HG03460 (cell line): ENCODE measurements at regions not wholly inside any gene's neighbourhood (a gene's known extent, or its start where the extent isn't known, plus 50 kb on each side); places are given as distances from the start of the nearest gene placed in this dataset.

ENCODE experiments used
- ATAC-seq: cut with Tn5 transposase; IDR thresholded peaks from one replicate; pipeline ENCODE4 v1.9.1; 2021; ENCODE audit not compliant: unreplicated experiment

DNA sequence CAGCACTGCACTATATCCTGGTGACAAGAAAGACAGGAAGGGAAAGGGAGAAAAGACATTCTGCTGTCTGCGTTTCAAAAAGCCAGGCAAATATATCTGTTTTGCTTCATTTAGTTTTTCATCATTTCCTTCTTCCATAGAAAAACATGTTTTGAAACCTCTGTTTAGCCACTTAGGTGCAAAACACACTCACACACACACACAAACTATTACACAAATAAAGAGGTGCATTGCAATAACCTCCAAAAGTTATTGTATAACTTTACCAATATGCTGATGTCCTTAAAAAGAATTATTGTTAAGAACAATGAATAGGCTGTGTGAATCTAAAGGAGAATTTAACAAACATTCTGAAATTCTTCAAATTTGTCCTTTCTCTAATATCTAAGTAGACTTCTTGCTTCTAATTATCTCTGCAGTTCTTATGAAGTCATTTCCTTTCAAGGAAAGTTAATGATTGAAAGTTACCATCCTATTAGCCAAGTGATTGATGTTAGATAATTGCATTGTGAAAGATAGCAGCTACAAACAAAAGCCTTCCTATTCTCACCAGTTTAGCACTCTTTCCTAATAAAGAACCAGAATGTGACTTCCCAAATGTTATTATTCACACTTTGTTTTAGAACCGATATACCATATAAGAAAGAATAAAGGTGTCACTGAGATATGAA is 516.7 kb downstream of the KCNJ3 start:
- no peak for ATAC-seq

DNA sequence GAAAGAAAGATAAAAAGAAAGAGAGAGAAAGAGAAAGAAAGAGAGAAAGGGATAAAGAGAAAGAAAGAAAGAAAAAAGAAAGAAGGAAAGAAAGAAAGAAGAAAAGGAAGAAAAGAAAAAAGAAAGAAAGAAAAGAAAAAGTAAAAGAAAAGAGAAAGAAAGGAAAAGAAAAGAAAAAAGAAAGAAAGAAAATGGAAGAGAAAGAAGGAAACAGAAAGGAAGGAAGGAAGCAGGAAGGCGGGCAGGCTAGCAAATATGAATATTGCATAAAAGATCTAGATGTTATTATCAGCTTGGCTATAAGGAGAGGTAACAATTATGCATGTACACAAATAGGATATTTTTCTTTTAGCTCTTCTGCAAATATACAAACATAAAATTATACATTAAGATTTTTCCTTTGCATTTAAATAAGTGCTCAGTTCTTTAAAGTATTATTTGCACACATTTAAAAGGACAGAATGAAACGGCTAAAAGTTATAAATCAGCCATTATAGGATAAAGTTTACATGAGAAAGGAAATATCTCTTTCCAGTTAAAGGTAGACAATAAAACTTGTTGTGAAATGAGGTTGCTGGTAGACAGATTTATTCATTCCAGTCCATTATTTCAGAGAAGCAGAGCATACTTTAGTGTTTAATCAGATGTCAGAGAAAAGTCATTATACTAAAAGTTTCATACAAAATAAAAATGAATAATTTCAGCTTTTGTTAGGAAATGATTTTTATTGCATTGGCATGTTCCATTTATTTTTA is 511.4 kb downstream of the KCNJ3 start:
- no peak for ATAC-seq

DNA sequence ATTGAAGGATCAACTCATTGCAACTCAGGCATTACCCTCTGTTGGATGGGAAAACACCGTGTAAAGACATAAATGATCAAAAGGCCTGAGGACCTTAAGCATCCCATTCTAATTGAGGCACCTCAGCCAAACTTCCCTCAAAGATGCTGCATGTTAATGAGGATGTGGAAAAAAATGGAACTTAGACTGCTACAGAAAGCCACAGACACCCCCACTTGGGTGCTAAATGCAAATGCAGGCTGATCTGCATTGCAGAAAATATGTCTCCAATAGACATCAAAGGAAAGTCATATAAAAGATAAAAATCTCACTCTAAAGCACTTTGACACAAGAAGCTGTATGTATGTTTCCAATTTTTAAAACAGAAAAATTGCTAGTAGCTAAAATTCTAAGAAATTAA is 504.7 kb downstream of the KCNJ3 start:
- no peak for ATAC-seq

DNA sequence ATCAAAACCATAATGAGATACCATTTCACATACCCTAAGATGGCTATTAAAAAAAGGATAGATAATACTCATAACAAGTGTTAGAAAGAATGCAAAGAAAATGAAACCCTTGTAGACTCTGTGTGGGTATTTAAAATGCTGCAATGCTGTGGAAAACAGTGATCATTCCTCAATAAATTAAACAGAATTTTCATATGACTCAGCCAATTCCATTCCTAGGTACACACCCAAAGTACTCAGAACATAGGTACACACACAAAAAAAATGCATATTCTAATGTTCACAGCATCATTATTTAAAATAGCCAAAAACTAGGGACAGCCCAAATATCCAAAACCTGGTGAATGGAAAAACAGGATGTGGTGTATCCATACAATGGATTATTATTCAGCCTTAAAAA is 502.3 kb downstream of the KCNJ3 start:
- ATAC-seq = no peak

DNA sequence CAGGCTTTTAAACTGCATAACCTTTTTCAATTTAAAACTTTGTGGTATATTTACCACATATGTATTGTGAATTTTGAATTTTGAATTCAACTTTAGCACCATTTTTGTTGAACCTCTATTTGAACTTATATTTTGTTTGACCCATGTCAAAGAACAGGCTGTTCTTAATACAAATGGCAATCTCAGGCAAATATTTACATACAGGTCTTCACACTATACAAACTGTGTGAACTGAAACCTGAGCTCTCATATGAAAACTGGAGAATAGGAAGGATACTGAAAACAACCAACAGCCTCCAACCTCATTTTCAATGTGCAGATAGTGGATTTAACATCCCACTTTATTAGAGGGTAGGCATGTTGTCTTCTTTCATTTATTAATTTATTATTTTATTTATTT is 491.8 kb downstream of the KCNJ3 start:
- no peak for ATAC-seq

DNA sequence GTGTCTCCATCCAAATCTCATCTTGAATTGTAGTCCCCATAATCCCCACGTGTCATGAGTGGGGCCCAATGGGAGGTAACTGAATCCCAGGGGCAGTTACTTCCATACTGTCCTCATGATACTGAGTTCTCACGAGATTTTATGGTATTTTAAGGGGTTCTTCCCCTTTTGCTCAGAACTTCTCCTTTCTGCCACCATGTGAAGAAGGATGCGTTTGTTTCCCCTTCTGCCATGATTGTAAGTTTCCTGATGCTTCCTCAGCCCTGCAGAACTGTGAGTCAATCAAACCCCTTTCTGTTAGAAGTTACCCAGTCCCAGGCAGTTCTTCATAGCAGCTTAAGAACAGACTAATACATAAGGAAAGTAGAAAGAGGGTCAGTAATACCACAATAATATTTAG is 480.4 kb downstream of the KCNJ3 start:
- no peak for ATAC-seq

DNA sequence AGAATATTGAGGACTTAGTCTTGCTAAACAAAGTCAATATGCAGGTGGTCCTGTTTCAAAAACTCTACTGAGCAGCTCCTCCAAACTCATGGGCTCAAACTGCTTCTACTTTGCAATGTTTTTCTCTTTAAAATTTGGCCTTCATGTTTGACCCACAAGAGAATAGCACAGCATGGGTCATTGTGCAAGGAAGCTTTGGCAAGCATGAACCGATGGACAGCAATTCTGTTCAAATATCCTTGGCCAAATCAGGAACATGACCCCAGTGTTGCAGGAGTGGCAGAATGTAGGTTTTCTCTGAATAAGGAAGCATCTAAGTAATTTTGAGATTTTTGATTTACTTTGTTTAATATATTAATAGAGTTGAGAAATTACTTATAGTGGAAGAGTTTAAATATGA is 477.9 kb downstream of the KCNJ3 start:
- no peak for ATAC-seq

DNA sequence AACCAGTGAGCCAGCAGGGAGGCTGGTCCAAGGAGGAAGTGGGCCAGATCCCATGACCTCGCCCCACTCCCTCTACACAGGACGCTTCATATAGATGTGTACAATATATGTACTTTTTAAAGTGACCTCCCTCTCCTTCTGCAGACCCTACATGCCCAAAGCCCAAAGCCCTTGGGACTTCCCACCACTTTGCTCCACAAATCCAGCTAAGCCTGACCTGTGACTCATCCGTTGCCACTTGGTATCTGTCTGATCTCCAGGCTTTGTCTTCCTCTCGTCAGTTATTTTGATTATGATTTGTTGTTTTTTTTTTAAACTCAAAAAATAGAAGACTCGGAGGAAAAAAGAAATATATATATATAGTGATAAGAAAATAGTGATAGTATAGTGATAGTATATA is 470.8 kb downstream of the KCNJ3 start:
- no peak for ATAC-seq

DNA sequence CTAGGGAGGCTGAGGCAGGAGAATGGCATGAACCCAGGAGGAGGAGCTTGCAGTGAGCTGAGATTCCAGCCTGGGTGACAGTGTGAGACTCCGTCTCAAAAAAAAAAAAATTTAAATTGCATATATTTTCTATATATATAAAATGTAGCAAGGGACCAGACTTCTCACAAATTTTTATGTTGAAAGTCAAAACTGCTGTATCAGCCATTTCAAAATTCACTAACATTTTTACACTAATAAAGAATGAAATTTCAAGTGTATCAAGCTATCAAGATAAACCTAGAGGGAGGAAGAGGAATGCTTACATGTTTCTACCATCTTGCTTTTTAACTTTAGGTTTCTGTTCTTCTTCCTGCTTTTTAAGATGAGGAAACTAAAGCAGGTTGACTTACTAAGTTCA is 464.0 kb downstream of the KCNJ3 start:
- ATAC-seq = no peak

DNA sequence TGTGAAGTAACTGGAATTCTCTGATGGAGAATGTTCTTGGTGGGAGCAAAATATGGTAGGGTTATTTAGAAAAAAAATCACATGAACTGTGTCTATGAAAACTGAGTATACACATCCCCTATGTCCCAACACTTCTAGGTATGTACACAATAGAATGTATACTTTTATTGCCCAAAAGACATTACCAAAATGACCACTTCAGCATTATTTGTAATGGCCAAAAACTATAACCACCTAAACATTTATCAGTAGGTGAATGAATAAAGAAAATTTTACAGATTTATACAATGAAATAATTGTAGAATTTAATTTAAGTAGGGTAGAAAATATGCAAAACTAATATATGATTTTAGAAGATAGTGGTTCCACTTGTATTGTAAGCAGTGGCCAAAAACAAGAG is 462.8 kb downstream of the KCNJ3 start:
- ATAC-seq = no peak

DNA sequence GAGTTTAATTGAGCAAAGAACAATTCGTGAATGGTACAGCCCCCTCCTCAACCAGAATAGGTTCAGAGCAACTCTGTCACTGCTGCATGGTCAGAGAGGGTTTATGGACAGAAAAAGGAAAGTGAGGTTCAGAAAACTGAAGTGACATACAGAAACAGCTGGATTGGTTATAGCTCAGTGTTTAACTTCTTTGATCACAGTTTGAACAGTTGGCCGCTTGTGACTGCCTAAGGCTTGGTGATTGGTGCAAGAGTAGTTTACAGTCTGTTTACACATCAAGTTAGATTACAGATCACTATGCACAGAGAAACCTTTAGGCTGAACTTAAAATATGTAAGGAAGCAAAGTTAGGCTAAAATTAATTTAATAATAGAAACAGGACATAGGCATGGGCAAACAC is 459.2 kb downstream of the KCNJ3 start:
- ATAC-seq = no peak

DNA sequence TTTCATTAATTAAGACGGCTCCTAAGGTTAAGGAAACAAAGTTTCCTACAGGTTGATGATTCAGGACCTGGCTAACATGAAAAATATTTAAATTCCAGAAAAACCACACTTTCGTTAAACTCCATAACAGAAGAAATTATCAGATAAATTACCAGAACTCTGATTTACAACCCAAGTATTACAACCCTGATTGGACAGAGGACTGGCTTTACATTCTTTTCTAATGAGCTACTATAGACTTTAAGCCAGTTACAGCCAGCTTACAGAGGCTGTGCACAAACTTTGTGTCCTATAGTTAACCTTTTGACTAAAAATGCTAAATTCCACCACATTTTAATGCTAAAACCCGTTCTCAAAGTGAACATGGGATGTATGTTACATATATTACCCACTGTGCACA is 458.6 kb downstream of the KCNJ3 start:
- no peak for ATAC-seq

DNA sequence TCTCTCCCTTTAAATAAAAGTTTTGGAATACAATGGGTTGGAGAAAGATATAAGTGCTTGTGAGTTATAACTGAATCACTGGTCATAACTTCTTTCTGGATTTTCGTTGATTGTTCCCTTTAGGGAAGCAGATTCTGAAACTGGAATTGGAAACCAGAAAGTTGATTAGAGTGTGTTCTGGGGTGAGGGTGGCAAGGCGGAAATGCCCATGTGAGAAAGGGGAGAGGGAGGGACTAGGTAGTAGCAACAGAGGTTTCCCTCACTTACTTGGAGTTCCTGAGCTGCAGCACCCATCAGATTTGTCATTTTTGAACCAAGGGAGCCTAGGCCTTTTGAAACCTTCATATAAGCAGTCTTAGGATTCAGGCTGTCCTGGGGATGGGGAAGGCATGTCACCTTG is 453.4 kb downstream of the KCNJ3 start:
- no peak for ATAC-seq

DNA sequence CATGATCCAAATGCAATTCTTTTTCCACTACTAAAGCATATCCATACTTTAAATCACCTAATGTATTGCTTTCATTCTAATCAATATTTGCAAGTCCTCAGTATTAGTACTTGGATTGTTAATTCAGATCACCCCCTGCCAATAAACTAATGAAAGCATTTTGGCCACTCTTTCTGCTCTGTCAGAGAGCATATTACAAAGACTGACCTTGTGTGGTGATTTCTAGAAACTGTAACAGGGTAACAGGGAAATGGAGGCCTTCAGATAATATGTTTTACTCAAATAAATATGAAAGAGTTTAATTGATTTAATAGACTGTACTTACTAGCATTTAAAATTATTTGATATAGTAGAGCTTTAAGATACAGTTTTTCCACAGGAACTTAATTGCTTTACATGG is 453.0 kb downstream of the KCNJ3 start:
- ATAC-seq = no peak

DNA sequence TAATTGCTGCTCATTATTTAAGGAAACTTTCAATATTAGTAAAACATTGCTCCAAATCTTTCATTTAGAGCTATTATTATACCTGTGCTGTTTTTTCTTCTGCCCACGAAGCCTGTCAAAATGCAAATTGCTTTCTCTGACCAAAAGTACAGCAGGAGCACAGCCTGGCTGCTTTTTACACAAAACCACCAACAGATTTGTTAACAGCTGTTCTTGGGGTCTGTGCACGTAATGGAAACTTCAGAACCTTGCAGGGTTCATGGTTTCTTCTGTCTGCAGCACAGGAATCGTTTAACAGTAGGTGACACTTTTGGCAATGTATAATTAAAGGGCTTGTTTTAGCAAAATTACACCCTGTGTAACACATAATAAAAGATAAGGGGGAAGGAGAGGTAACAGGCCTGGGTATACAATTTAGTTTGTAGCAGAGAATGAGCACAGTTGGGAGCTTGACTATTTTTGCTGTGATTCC is 447.3 kb downstream of the KCNJ3 start:
- ATAC-seq = peak; percentile 97

DNA sequence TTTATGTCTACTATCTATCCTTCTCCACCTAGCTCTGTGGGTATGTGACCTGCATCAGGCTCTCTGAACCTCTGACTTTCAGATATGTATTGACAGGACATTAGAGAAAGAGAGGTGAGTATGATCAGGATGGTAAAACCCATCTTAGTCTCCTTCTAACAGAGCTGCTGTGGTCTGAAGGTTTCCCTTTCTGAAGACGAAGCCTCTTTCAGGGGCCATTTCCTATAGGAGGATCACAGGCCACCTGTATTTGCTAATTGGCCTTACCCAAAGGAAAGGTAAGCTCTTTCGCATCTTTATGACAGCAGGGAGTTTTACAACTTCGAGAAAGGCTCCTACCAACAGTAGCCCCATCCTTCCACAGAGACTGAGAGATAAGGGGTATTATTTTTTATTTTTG is 442.9 kb downstream of the KCNJ3 start:
- ATAC-seq = no peak

DNA sequence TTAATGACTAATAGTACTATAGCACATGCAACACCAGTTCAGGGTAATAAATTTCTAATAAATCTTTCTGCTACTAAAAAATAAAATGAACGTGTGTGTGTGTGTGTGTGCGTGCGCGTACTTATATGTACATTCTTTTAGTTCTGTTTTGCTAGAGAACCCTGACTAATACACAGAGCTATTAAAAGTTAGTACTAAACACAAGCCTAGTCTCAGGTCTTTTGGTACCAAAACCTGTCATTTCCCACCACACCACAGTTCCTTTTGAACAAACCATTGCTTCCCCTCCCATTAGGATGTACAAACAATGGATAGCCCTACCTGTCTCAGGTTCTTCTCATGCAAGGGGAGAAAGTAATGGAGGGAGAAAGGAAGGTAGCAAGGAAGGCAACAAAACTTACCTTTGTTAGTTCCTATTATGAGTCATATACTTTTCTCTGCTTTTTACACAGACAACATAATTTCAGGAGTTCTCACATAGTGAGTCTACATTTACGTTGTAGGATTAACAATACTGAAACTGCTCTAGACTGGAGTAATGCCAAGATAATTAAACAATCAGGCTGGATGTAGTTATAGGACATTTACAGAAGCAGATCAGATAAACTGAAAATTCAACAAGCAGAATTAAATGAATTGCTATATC is 427.2 kb downstream of the KCNJ3 start:
- no peak for ATAC-seq

DNA sequence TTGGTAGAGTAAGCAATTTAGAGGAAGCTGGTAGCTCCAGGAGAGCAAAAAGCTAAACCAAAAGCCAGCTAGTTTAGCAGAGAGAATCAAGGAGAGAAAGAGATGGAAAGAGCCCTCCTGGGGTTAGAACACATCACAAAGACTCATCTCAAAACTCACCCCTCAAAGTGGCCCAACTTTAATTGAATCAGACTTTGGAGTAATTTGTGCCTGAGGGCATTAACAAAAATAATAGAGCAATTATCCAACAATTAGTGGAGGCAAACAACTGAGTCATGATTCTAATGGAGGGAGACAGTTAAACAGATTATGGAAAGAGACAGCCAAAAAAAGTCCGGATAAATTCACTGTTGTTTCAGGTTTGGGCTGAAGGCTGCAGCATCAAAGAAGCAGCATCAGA is 417.4 kb downstream of the KCNJ3 start:
- no peak for ATAC-seq

DNA sequence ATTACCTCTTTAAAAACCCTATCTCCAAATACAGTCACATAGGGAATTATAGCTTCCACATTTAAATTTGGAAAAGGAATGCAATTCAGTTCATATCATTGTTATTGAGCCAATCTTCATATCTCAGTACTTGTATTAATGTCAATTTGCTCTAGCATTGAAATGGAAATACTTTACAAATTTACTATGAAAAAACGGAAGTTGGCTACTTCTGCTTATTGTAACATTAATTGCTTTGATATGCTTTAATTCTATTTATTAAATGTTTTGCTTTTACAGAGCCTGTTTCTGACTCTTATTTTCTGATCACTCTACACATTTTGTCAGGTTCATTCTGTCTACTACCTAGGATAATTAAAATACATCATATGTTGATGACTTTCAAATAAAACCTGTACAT is 412.6 kb downstream of the KCNJ3 start:
- ATAC-seq = no peak

DNA sequence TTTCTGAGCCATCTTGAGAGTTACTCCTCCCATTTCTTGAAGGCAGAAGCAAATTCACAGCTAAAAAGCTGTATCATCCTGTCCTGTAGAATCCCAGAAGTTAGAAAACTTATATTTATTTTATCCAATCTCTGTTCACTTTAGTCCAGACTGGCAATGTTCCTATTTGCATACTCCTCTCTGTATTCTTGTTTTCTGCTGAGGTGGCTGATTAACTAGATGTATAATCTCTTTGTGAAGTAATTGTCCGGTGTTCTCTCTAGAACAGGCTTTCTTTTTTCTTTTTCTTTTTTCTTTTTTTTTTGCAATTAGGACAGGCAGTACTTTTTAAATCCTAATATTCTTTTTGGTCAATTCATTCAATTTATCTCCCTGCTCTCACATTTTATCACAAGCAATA is 411.0 kb downstream of the KCNJ3 start:
- ATAC-seq = no peak

DNA sequence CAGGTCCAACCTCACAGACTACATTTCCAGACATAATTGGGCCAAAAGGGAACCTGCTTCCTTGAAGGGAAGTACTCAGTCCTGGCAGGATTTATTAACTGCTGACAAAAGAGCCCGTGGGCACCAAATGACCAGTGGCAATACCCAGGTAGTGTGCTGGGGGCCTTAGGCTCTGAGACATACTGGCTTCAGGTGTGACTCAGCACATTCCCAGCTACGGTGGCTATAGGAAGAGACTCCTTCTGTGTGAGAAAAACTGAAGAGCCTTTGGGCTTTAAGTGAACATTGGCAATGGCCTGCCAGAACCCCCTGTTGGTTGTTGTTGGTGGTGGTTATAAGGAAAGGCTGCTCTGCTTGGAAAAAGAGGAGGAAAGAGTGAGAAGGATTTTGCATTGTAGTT is 401.8 kb downstream of the KCNJ3 start:
- no peak for ATAC-seq

DNA sequence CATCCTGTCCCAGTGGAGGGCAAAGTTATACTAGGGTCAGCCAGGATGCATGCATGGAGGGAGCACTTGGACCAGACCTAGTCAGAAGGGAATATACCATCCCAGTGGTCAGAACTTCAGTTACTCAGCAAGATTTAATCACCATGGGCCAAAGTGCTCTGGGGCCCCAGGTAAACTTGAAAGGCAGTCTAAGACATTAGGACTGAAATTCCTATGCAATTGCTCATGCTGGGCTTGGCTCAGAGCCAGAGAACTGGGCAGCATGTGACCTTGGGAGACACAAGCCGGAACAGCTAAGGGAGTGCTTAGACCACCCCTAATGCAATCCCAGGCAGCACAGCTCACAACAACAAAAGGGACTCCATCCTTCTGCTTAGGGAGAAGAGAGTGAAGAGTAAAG is 401.3 kb downstream of the KCNJ3 start:
- no peak for ATAC-seq
